MM.1S (cell line): ENCODE measurements at regions not wholly inside any gene's neighbourhood (a gene's known extent, or its start where the extent isn't known, plus 50 kb on each side); places are given as distances from the start of the nearest gene placed in this dataset.

Experiments used
- CTCF ChIP-seq: fragments of 300-600 bp; sonication (generic); IDR thresholded peaks from 2 replicates; pipeline ENCODE4 v1.5.1; 2016; ENCODE audit warnings: antibody characterized with exemption, low read length, mixed read lengths
- EZH2 ChIP-seq: fragments of 300-600 bp; sonication (generic); optimal IDR thresholded peaks from 2 replicates; pipeline ENCODE3; 2017; ENCODE audit warnings: low read depth, mild to moderate bottlenecking, antibody characterized with exemption, low read length, mixed read lengths
- EZH2phosphoT487 ChIP-seq: fragments of 300-600 bp; sonication (generic); IDR thresholded peaks from 2 replicates; pipeline ENCODE4 v1.6.1; 2018; ENCODE audit warnings: antibody characterized with exemption, low read length

- no peak for TF ChIP-seq CTCF
- no peak for TF ChIP-seq EZH2phosphoT487
- TF ChIP-seq EZH2, result no peak
These were observed 159.0 kb downstream of the RDH14 start for GRCh38 chr2:18401471-18401870.
